D341Med (cell line): ENCODE measurements at regions not wholly inside any gene's neighbourhood (a gene's known extent, or its start where the extent isn't known, plus 50 kb on each side); places are given as distances from the start of the nearest gene placed in this dataset.

Experiments
- DNase-seq: peaks from one replicate; pipeline ENCODE4 v3.0.0; 2012; ENCODE audit warnings: low spot score

- DNase-seq, result no peak
Measured at GRCh38 chr13:111394211-111394922, 73.9 kb downstream of the TEX29 start.

GRCh38 chr13:111395511-111396393, 75.3 kb downstream of the TEX29 start:
- no peak for DNase-seq

GRCh38 chr13:111396457-111396856, 76.0 kb downstream of the TEX29 start:
- no peak for DNase-seq

- no peak for DNase-seq
Measured at GRCh38 chr13:111397202-111397880, 76.9 kb downstream of the TEX29 start.

- no peak for DNase-seq
Measured at GRCh38 chr13:111398196-111398595, 77.8 kb downstream of the TEX29 start.

- no peak for DNase-seq
Measured at GRCh38 chr13:111398715-111399299, 78.4 kb downstream of the TEX29 start.

GRCh38 chr13:111399334-111399733, 78.9 kb downstream of the TEX29 start:
- no peak for DNase-seq

GRCh38 chr13:111399776-111400538, 79.5 kb downstream of the TEX29 start:
- no peak for DNase-seq

GRCh38 chr13:111401151-111401550, 80.7 kb downstream of the TEX29 start:
- no peak for DNase-seq

GRCh38 chr13:111401755-111402154, 81.3 kb downstream of the TEX29 start:
- DNase-seq, result no peak

GRCh38 chr13:111402441-111402840, 82.0 kb downstream of the TEX29 start:
- DNase-seq, result no peak

GRCh38 chr13:111403266-111403665, 82.8 kb downstream of the TEX29 start:
- no peak for DNase-seq

- no peak for DNase-seq
Measured at GRCh38 chr13:111404746-111405145, 84.3 kb downstream of the TEX29 start.

- no peak for DNase-seq
Measured at GRCh38 chr13:111406636-111407035, 86.2 kb downstream of the TEX29 start.

- no peak for DNase-seq
Measured at GRCh38 chr13:111407381-111408131, 87.1 kb downstream of the TEX29 start.

- no peak for DNase-seq
Measured at GRCh38 chr13:111409413-111409812, 89.0 kb downstream of the TEX29 start.

- DNase-seq, result no peak
Measured at GRCh38 chr13:111410232-111411021, 90.0 kb downstream of the TEX29 start.

GRCh38 chr13:111411151-111411858, 90.9 kb downstream of the TEX29 start:
- DNase-seq, result no peak

- DNase-seq, result no peak
Measured at GRCh38 chr13:111411919-111412650, 91.6 kb downstream of the TEX29 start.
